Glutamatergic neuron (in vitro differentiated cells): ENCODE measurements at regions not wholly inside any gene's neighbourhood (a gene's known extent, or its start where the extent isn't known, plus 50 kb on each side); places are given as distances from the start of the nearest gene placed in this dataset.

Experiments used
- DNase-seq: peaks from one replicate; pipeline ENCODE4 v3.0.0; 2022
- H3K27ac Mint-ChIP-seq: one replicate; pipeline ENCODE4 v1.8.0; 2020; ENCODE audit warnings: mild to moderate bottlenecking, mixed read lengths, inconsistent platforms; ENCODE audit not compliant: unreplicated experiment
- H3K27me3 Mint-ChIP-seq: one replicate; pipeline ENCODE4 v1.8.0; 2020; ENCODE audit warnings: mild to moderate bottlenecking, moderate library complexity, mixed read lengths, inconsistent platforms; ENCODE audit not compliant: unreplicated experiment
- H3K36me3 Mint-ChIP-seq: one replicate; pipeline ENCODE4 v1.8.0; 2020; ENCODE audit warnings: mild to moderate bottlenecking, mixed read lengths, inconsistent platforms; ENCODE audit not compliant: unreplicated experiment
- H3K4me1 Mint-ChIP-seq: one replicate; pipeline ENCODE4 v1.8.0; 2020; ENCODE audit warnings: mild to moderate bottlenecking, low read depth, mixed read lengths, inconsistent platforms; ENCODE audit not compliant: unreplicated experiment
- H3K4me3 Mint-ChIP-seq: one replicate; pipeline ENCODE4 v1.8.0; 2020; ENCODE audit warnings: mild to moderate bottlenecking, mixed read lengths, inconsistent platforms; ENCODE audit not compliant: unreplicated experiment
- H3K9me3 Mint-ChIP-seq: one replicate; pipeline ENCODE4 v1.8.0; 2020; ENCODE audit warnings: mild to moderate bottlenecking, moderate library complexity, mixed read lengths, inconsistent platforms; ENCODE audit not compliant: unreplicated experiment
- CTCF ChIP-seq: fragments of 200-600 bp; sonication (generic); IDR thresholded peaks from one replicate; pipeline ENCODE4 v1.5.0; 2021; ENCODE audit not compliant: partially characterized antibody, unreplicated experiment

- H3K9me3 Mint-ChIP-seq, result no peaks in the 10 kb centered on the region
- no peak for DNase-seq
- H3K27ac Mint-ChIP-seq, result no peak overlapping the region
- no peaks in the 10 kb centered on the region for H3K36me3 Mint-ChIP-seq
- no peak for TF ChIP-seq CTCF
- H3K4me3 Mint-ChIP-seq, result no peak overlapping the region
- no peaks in the 10 kb centered on the region for H3K27me3 Mint-ChIP-seq
- H3K4me1 Mint-ChIP-seq, result no peaks in the 10 kb centered on the region
These were observed 1025.8 kb upstream of the LRRN3 start for GRCh38 chr7:110065121-110065520.

- Mint-ChIP-seq H3K27ac (no peak overlapping the region), H3K9me3 (no peaks in the 10 kb centered on the region), H3K4me3 (no peak overlapping the region), H3K36me3 (no peaks in the 10 kb centered on the region), H3K4me1 (no peaks in the 10 kb centered on the region), H3K27me3 (no peaks in the 10 kb centered on the region)
- DNase-seq, result no peak
- no peak for TF ChIP-seq CTCF
These were observed 1024.1 kb upstream of the LRRN3 start for GRCh38 chr7:110066843-110067242.

- no peak overlapping the region for H3K4me3 Mint-ChIP-seq
- H3K9me3 Mint-ChIP-seq, result no peaks in the 10 kb centered on the region
- TF ChIP-seq CTCF, result no peak
- H3K27ac Mint-ChIP-seq, result no peak overlapping the region
- no peaks in the 10 kb centered on the region for H3K4me1 Mint-ChIP-seq
- DNase-seq, result no peak
- H3K36me3 Mint-ChIP-seq, result no peaks in the 10 kb centered on the region
- H3K27me3 Mint-ChIP-seq, result no peaks in the 10 kb centered on the region
These were observed 1019.7 kb upstream of the LRRN3 start for GRCh38 chr7:110071192-110071591.

- H3K9me3 Mint-ChIP-seq, result peaks cover 4% of the 10 kb centered on the region
- no peaks in the 10 kb centered on the region for H3K36me3 Mint-ChIP-seq
- no peak overlapping the region for H3K4me3 Mint-ChIP-seq
- H3K27ac Mint-ChIP-seq, result no peak overlapping the region
- no peak for TF ChIP-seq CTCF
- DNase-seq, result no peak
- H3K27me3 Mint-ChIP-seq, result no peaks in the 10 kb centered on the region
- H3K4me1 Mint-ChIP-seq, result no peaks in the 10 kb centered on the region
These were observed 1015.5 kb upstream of the LRRN3 start for GRCh38 chr7:110075450-110075849.

- Mint-ChIP-seq H3K4me3 (no peak overlapping the region), H3K36me3 (no peaks in the 10 kb centered on the region), H3K27me3 (no peaks in the 10 kb centered on the region), H3K9me3 (peaks cover 4% of the 10 kb centered on the region), H3K27ac (no peak overlapping the region), H3K4me1 (no peaks in the 10 kb centered on the region)
- no peak for DNase-seq
- TF ChIP-seq CTCF, result no peak
These were observed 1014.7 kb upstream of the LRRN3 start for GRCh38 chr7:110076194-110076593.
